ENCODE measurements at regions not wholly inside any gene's neighbourhood (a gene's known extent, or its start where the extent isn't known, plus 50 kb on each side); places are given as distances from the start of the nearest gene placed in this dataset.

DNA sequence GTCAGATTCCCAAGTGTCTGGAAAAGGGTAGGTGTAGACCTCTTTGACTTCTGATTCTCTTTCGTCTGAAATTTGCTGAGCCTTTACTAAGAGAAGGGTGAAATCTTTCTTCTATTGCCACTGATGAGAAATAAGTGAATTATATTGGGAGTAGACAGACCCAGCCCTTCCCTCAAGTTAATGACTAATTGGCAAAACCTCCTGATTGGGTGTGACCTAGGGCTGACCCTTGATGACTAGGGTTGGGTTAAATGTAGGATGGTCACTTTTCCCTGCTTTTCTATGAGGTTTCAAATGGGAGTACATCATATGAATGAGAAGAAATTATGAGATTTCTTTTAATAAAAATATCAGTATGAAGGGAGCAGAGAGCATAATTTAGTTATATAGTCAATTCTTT lies 73.4 kb upstream of the C5orf46 start:
- Histone ChIP-seq H3K4me2 (ENCODE audit: insufficient read depth, low read length) (no peak overlapping the region), H3K9me3 (ENCODE audit: low read depth, low read length) (no peaks in the 10 kb centered on the region), H4K20me1 (ENCODE audit: insufficient read depth, low read length) (no peaks in the 10 kb centered on the region), H3K27me3 (ENCODE audit: insufficient read depth, low read length) (no peaks in the 10 kb centered on the region), H3K4me1 (ENCODE audit: insufficient read depth, low read length) (no peaks in the 10 kb centered on the region), H2AFZ (ENCODE audit: low read length) (no peak overlapping the region), H3K4me3 (ENCODE audit: insufficient read depth, low read length) (no peak overlapping the region), H3K79me2 (ENCODE audit: insufficient read depth, low read length) (no peaks in the 10 kb centered on the region), H3K27ac (ENCODE audit: low read depth, low read length) (no peak overlapping the region), H3K36me3 (ENCODE audit: insufficient read depth, low read length) (no peaks in the 10 kb centered on the region)
- TF ChIP-seq, protein P1, sequence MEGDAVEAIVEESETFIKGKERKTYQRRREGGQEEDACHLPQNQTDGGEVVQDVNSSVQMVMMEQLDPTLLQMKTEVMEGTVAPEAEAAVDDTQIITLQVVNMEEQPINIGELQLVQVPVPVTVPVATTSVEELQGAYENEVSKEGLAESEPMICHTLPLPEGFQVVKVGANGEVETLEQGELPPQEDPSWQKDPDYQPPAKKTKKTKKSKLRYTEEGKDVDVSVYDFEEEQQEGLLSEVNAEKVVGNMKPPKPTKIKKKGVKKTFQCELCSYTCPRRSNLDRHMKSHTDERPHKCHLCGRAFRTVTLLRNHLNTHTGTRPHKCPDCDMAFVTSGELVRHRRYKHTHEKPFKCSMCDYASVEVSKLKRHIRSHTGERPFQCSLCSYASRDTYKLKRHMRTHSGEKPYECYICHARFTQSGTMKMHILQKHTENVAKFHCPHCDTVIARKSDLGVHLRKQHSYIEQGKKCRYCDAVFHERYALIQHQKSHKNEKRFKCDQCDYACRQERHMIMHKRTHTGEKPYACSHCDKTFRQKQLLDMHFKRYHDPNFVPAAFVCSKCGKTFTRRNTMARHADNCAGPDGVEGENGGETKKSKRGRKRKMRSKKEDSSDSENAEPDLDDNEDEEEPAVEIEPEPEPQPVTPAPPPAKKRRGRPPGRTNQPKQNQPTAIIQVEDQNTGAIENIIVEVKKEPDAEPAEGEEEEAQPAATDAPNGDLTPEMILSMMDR (IDR thresholded peaks at IDR 0.05; ENCODE audit: extremely low read depth, low read depth, low read length) = no peak
- no peak for DNase-seq (ENCODE audit: insufficient read length, low spot score, missing footprints)

GRCh38 chr5:147972076-147972840 lies 65.9 kb upstream of the C5orf46 start:
- Histone ChIP-seq H4K20me1 (ENCODE audit: insufficient read depth, low read length) (no peaks in the 10 kb centered on the region), H3K4me1 (ENCODE audit: insufficient read depth, low read length) (no peaks in the 10 kb centered on the region), H3K79me2 (ENCODE audit: insufficient read depth, low read length) (no peaks in the 10 kb centered on the region), H3K4me3 (ENCODE audit: insufficient read depth, low read length) (no peak overlapping the region), H3K27ac (ENCODE audit: low read depth, low read length) (no peak overlapping the region), H3K4me2 (ENCODE audit: insufficient read depth, low read length) (no peak overlapping the region), H3K9me3 (ENCODE audit: low read depth, low read length) (no peaks in the 10 kb centered on the region), H2AFZ (ENCODE audit: low read length) (no peak overlapping the region), H3K36me3 (ENCODE audit: insufficient read depth, low read length) (no peaks in the 10 kb centered on the region), H3K27me3 (ENCODE audit: insufficient read depth, low read length) (no peaks in the 10 kb centered on the region)
- DNase-seq (ENCODE audit: insufficient read length, low spot score, missing footprints) = no peak
- TF ChIP-seq, protein P1 (IDR thresholded peaks at IDR 0.05; ENCODE audit: extremely low read depth, low read depth, low read length) = no peak

DNA sequence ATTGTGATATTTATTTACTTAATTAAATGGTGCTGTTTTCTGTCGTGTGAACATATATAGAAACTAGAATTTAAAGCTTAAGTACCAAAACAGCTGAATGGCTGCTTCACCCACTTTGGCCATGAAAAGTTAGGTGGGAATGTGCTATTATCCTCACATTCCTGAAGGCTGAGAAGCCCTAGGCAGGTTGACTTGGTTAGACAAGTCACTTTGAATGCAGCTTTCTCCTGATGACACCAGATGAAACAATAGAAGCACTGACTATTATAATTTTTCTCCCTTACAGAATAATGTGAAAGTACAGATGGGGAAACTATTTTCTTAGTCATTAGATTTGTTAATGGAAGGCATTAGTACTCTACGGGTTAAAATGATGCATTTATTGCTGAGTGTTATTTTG lies 65.1 kb upstream of the C5orf46 start:
- no peaks in the 10 kb centered on the region for H3K36me3 ChIP-seq (ENCODE audit: insufficient read depth, low read length)
- H3K79me2 ChIP-seq (ENCODE audit: insufficient read depth, low read length) = no peaks in the 10 kb centered on the region
- H4K20me1 ChIP-seq (ENCODE audit: insufficient read depth, low read length) = no peaks in the 10 kb centered on the region
- no peak overlapping the region for H3K4me2 ChIP-seq (ENCODE audit: insufficient read depth, low read length)
- H2AFZ ChIP-seq (ENCODE audit: low read length) = no peak overlapping the region
- no peaks in the 10 kb centered on the region for H3K9me3 ChIP-seq (ENCODE audit: low read depth, low read length)
- TF ChIP-seq, protein P1 (IDR thresholded peaks at IDR 0.05; ENCODE audit: extremely low read depth, low read depth, low read length) = no peak
- no peak for DNase-seq (ENCODE audit: insufficient read length, low spot score, missing footprints)
- no peak overlapping the region for H3K4me3 ChIP-seq (ENCODE audit: insufficient read depth, low read length)
- no peaks in the 10 kb centered on the region for H3K4me1 ChIP-seq (ENCODE audit: insufficient read depth, low read length)
- H3K27ac ChIP-seq (ENCODE audit: low read depth, low read length) = no peak overlapping the region
- no peaks in the 10 kb centered on the region for H3K27me3 ChIP-seq (ENCODE audit: insufficient read depth, low read length)

DNA sequence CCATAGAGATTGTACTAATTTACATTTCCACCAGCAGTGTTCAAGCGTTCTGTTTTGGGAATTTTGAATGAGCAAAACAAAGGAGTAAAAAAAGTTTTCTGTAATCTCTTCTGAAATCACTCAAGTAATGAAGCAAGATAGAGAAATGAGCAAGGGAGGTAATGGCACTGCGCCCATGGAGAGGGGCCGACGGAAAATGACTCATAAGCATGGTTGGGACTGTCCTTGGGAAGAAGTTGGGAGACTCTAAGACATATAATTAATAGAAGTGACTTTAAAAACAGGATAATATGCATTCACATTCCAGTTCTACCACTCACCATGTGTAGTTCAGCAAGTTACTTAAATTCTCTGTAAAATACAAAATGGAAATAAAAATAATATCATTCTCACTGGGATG lies 62.5 kb upstream of the C5orf46 start:
- Histone ChIP-seq H3K79me2 (ENCODE audit: insufficient read depth, low read length) (no peaks in the 10 kb centered on the region), H3K36me3 (ENCODE audit: insufficient read depth, low read length) (no peaks in the 10 kb centered on the region), H3K4me2 (ENCODE audit: insufficient read depth, low read length) (no peak overlapping the region), H3K27ac (ENCODE audit: low read depth, low read length) (no peak overlapping the region), H3K4me1 (ENCODE audit: insufficient read depth, low read length) (no peaks in the 10 kb centered on the region), H3K9me3 (ENCODE audit: low read depth, low read length) (no peaks in the 10 kb centered on the region), H4K20me1 (ENCODE audit: insufficient read depth, low read length) (no peaks in the 10 kb centered on the region), H2AFZ (ENCODE audit: low read length) (no peak overlapping the region), H3K4me3 (ENCODE audit: insufficient read depth, low read length) (no peak overlapping the region), H3K27me3 (ENCODE audit: insufficient read depth, low read length) (no peaks in the 10 kb centered on the region)
- no peak for DNase-seq (ENCODE audit: insufficient read length, low spot score, missing footprints)
- TF ChIP-seq, protein P1 (IDR thresholded peaks at IDR 0.05; ENCODE audit: extremely low read depth, low read depth, low read length) = no peak

All from osteoblast (primary cell).